Activated naive CD4-positive, alpha-beta T cell treated with anti-CD3 and anti-CD28 coated beads, Interleukin-2, amount 50 U/mL, for 72 hours (primary cell): ENCODE measurements at regions not wholly inside any gene's neighbourhood (a gene's known extent, or its start where the extent isn't known, plus 50 kb on each side); places are given as distances from the start of the nearest gene placed in this dataset.
"Not testable (repeated sequence)": the region's sequence is repeated elsewhere in the genome, so short reads cannot be mapped to it uniquely, and the experiment has no call there.

Source experiments
- ATAC-seq, 2 donors: fragments of 150-1000 bp; cut with Tn5 transposase; 2 replicates each; pipeline ENCODE4 v1.10.0; 2021; ENCODE audit warnings: mild to moderate bottlenecking in 2 of 2, moderate library complexity in 2 of 2
- DNase-seq, 2 donors: peaks; one replicate each; pipeline ENCODE4 v3.0.0; 2021 to 2022; ENCODE audit warnings: low spot score in 2 of 2
- H3K27ac Mint-ChIP-seq, 2 donors: one replicate each; pipeline ENCODE4 v1.8.0; 2022; ENCODE audit warnings: mild to moderate bottlenecking in 2 of 2, mixed read lengths in 2 of 2
- H3K36me3 Mint-ChIP-seq, 2 donors: one replicate each; pipeline ENCODE4 v1.8.0; 2022; ENCODE audit warnings: mixed read lengths in 2 of 2
- H3K9me3 Mint-ChIP-seq, 2 donors: one replicate each; pipeline ENCODE4 v1.8.0; 2022; ENCODE audit warnings: mixed read lengths in 2 of 2

- Mint-ChIP-seq H3K36me3 (no peaks in the 10 kb centered on the region), H3K9me3 (no peaks in the 10 kb centered on the region), H3K27ac (no peak overlapping the region)
- DNase-seq (peak in 1 of 2 donors; percentile 4), ATAC-seq (peak; percentile 18 to 84)
Measured at GRCh38 chr6:146913842-146914488, 290.3 kb upstream of the STXBP5 start.

- Mint-ChIP-seq H3K9me3 (no peaks in the 10 kb centered on the region), H3K36me3 (no peaks in the 10 kb centered on the region), H3K27ac (no peak overlapping the region)
- ATAC-seq (no peak), DNase-seq (no peak)
Measured at GRCh38 chr6:146914489-146915483, 289.4 kb upstream of the STXBP5 start.

- Mint-ChIP-seq H3K9me3 (no peaks in the 10 kb centered on the region), H3K36me3 (no peaks in the 10 kb centered on the region), H3K27ac (no peak overlapping the region)
- ATAC-seq (peak in 1 of 2 donors; percentile 47), DNase-seq (no peak)
Measured at GRCh38 chr6:146915671-146916127, 288.5 kb upstream of the STXBP5 start.

GRCh38 chr6:146916435-146917025 lies 287.7 kb upstream of the STXBP5 start:
- no peaks in the 10 kb centered on the region for H3K36me3 Mint-ChIP-seq
- DNase-seq (no peak), ATAC-seq (no peak)
- no peak overlapping the region for H3K27ac Mint-ChIP-seq
- no peaks in the 10 kb centered on the region for H3K9me3 Mint-ChIP-seq

- H3K36me3 Mint-ChIP-seq, result no peaks in the 10 kb centered on the region
- no peak for ATAC-seq
- no peak for DNase-seq
- no peak overlapping the region for H3K27ac Mint-ChIP-seq
- H3K9me3 Mint-ChIP-seq, result no peaks in the 10 kb centered on the region
Measured at GRCh38 chr6:146917182-146917581, 287.0 kb upstream of the STXBP5 start.

GRCh38 chr6:146917979-146918378 lies 286.2 kb upstream of the STXBP5 start:
- DNase-seq, result no peak
- Mint-ChIP-seq H3K36me3 (no peaks in the 10 kb centered on the region), H3K9me3 (no peaks in the 10 kb centered on the region), H3K27ac (no peak overlapping the region)
- ATAC-seq, result no peak

GRCh38 chr6:146919017-146919416 lies 285.2 kb upstream of the STXBP5 start:
- Mint-ChIP-seq H3K27ac (no peak overlapping the region), H3K9me3 (no peaks in the 10 kb centered on the region), H3K36me3 (no peaks in the 10 kb centered on the region)
- ATAC-seq (no peak), DNase-seq (no peak)

- DNase-seq (no peak), ATAC-seq (no peak)
- H3K27ac Mint-ChIP-seq, result no peak overlapping the region
- no peaks in the 10 kb centered on the region for H3K9me3 Mint-ChIP-seq
- no peaks in the 10 kb centered on the region for H3K36me3 Mint-ChIP-seq
Measured at GRCh38 chr6:146923205-146923833, 280.9 kb upstream of the STXBP5 start.

GRCh38 chr6:146925846-146926245 lies 278.4 kb upstream of the STXBP5 start:
- no peak overlapping the region for H3K27ac Mint-ChIP-seq
- no peaks in the 10 kb centered on the region for H3K9me3 Mint-ChIP-seq
- ATAC-seq, result peak in 1 of 2 donors; percentile 24
- H3K36me3 Mint-ChIP-seq, result no peaks in the 10 kb centered on the region
- no peak for DNase-seq

GRCh38 chr6:146928503-146928902 lies 275.7 kb upstream of the STXBP5 start:
- DNase-seq (no peak), ATAC-seq (no peak)
- Mint-ChIP-seq H3K27ac (no peak overlapping the region), H3K9me3 (peaks cover 0 to 5% of the 10 kb centered on the region in 2 donors), H3K36me3 (no peaks in the 10 kb centered on the region)

GRCh38 chr6:146931214-146931613 lies 273.0 kb upstream of the STXBP5 start:
- Mint-ChIP-seq H3K9me3 (peaks cover 0 to 5% of the 10 kb centered on the region in 2 donors), H3K27ac (no peak overlapping the region), H3K36me3 (no peaks in the 10 kb centered on the region)
- ATAC-seq, result no peak
- no peak for DNase-seq

- Mint-ChIP-seq H3K27ac (no peak overlapping the region), H3K36me3 (peaks cover 7 to 11% of the 10 kb centered on the region in 2 donors), H3K9me3 (peaks cover 7 to 11% of the 10 kb centered on the region in 2 donors)
- DNase-seq, result no peak
- no peak for ATAC-seq
Measured at GRCh38 chr6:146937316-146937715, 266.9 kb upstream of the STXBP5 start.

GRCh38 chr6:146938266-146938665 lies 266.0 kb upstream of the STXBP5 start:
- peaks cover 13% of the 10 kb centered on the region in 2 donors for H3K36me3 Mint-ChIP-seq
- DNase-seq (no peak), ATAC-seq (no peak)
- H3K9me3 Mint-ChIP-seq, result peaks cover 7 to 8% of the 10 kb centered on the region in 2 donors
- no peak overlapping the region for H3K27ac Mint-ChIP-seq

- not testable (repeated sequence) for ATAC-seq, H3K27ac Mint-ChIP-seq, DNase-seq, H3K9me3 Mint-ChIP-seq
- H3K36me3 Mint-ChIP-seq, result peaks cover 13 to 20% of the 10 kb centered on the region in 2 donors
Measured at GRCh38 chr6:146939456-146939855, 264.8 kb upstream of the STXBP5 start.

- ATAC-seq (no peak), DNase-seq (no peak)
- no peak overlapping the region for H3K27ac Mint-ChIP-seq
- peaks cover 19 to 26% of the 10 kb centered on the region in 2 donors for H3K36me3 Mint-ChIP-seq
- peaks cover 5 to 13% of the 10 kb centered on the region in 2 donors for H3K9me3 Mint-ChIP-seq
Measured at GRCh38 chr6:146943664-146944063, 260.6 kb upstream of the STXBP5 start.

- Mint-ChIP-seq H3K36me3 (peaks cover 19 to 30% of the 10 kb centered on the region in 2 donors), H3K9me3 (peaks cover 5 to 13% of the 10 kb centered on the region in 2 donors), H3K27ac (no peak overlapping the region)
- DNase-seq (no peak), ATAC-seq (no peak)
Measured at GRCh38 chr6:146944077-146944476, 260.1 kb upstream of the STXBP5 start.
